MCF 10A (cell line): ENCODE measurements at regions not wholly inside any gene's neighbourhood (a gene's known extent, or its start where the extent isn't known, plus 50 kb on each side); places are given as distances from the start of the nearest gene placed in this dataset.

Experiments
- BruUV-seq: library from RNA; stranded (reverse); fragments of 400-500 nt; replicated peaks from 2 replicates; lab custom pipeline; 2021; lab: Mats Ljungman, UMichigan
- CTCF ChIA-PET: fragments of 300-600 bp; sonication (Branson Sonifier 250); formaldehyde crosslinking; extraction: SDS; loops from one replicate; lab custom pipeline; 2021; ENCODE audit warnings: antibody characterized with exemption, inconsistent platforms; lab: Yijun Ruan, JAX
- POLR2A ChIA-PET: fragments of 300-600, 350-650 bp; sonication (Branson Sonifier 250); formaldehyde crosslinking; extraction: SDS; loops from one replicate; lab custom pipeline; 2020; ENCODE audit warnings: antibody characterized with exemption, inconsistent platforms; lab: Yijun Ruan, JAX
- DNase-seq: peaks from one replicate; pipeline ENCODE4 v3.0.0-alpha.2; 2018; ENCODE audit not compliant: unreplicated experiment
- H3K27ac Mint-ChIP-seq: one replicate; pipeline ENCODE4 v1.8.0; 2022; ENCODE audit warnings: mild to moderate bottlenecking, low read depth, mixed read lengths; ENCODE audit not compliant: unreplicated experiment
- H3K27me3 Mint-ChIP-seq: one replicate; pipeline ENCODE4 v1.8.0; 2022; ENCODE audit warnings: mixed read lengths; ENCODE audit not compliant: insufficient read depth, unreplicated experiment
- H3K36me3 Mint-ChIP-seq: one replicate; pipeline ENCODE4 v1.8.0; 2022; ENCODE audit warnings: mild to moderate bottlenecking, moderate library complexity, mixed read lengths; ENCODE audit not compliant: insufficient read depth, unreplicated experiment
- H3K4me1 Mint-ChIP-seq: one replicate; pipeline ENCODE4 v1.8.0; 2022; ENCODE audit warnings: mixed read lengths; ENCODE audit not compliant: insufficient read depth, unreplicated experiment
- H3K4me3 Mint-ChIP-seq: one replicate; pipeline ENCODE4 v1.8.0; 2022; ENCODE audit warnings: mild to moderate bottlenecking, moderate library complexity, mixed read lengths; ENCODE audit not compliant: unreplicated experiment
- H3K9me3 Mint-ChIP-seq: one replicate; pipeline ENCODE4 v1.8.0; 2022; ENCODE audit warnings: mixed read lengths; ENCODE audit not compliant: unreplicated experiment
- CTCF ChIP-seq: fragments of 200-600 bp; IDR thresholded peaks from one replicate; pipeline ENCODE4 v1.8.0; 2022; ENCODE audit warnings: antibody characterized with exemption, mild to moderate bottlenecking; ENCODE audit not compliant: unreplicated experiment
- intact Hi-C: fragments of 100-400 bp; cut with micrococcal nuclease; formaldehyde crosslinking; loops from 2 replicates; pipeline ENCODE4 v1.14.1; 2022

GRCh38 chr4:103996064-103996463 is 276.3 kb upstream of the TACR3 start:
- CTCF ChIA-PET, result interaction anchor here (0.6 to 1.5 kb wide), 10 partner anchors 15 to 1718 kb away, joined by 3 to 11 read pairs (median 4); partner anchors contain the start of gene PPA2
- intact Hi-C loops, result loop anchor here (1.0 to 10.0 kb wide), 5 partner anchors 69 to 1716 kb away; no protein-coding TSS in a partner anchor
- POLR2A ChIA-PET, result interaction anchor here (0.8 to 1.7 kb wide), 7 partner anchors 16 to 1713 kb away, joined by 3 to 15 read pairs (median 4); partner anchors contain the start of gene PPA2
- Mint-ChIP-seq H3K9me3 (peaks cover 8% of the 10 kb centered on the region), H3K4me3 (peak overlapping the region; percentile 47), H3K27me3 (no peaks in the 10 kb centered on the region), H3K27ac (peak overlapping the region; percentile 92), H3K36me3 (no peaks in the 10 kb centered on the region), H3K4me1 (peaks cover 26% of the 10 kb centered on the region)
- peak; percentile 75 for DNase-seq
- no TSS peak for BruUV-seq
- peak; percentile 35 for TF ChIP-seq CTCF

- intact Hi-C loops, result loop anchor here (5.0 to 10.0 kb wide), 3 partner anchors 362 to 789 kb away; no protein-coding TSS in a partner anchor
Observed at GRCh38 chr4:103994059-103994458, 274.3 kb upstream of the TACR3 start.

GRCh38 chr4:103982454-103982853 is 262.7 kb upstream of the TACR3 start:
- ChIA-PET CTCF (no interaction called here), POLR2A (interaction anchor here (0.6 kb wide), 1 partner anchor 160 kb away, joined by 3 read pairs; no protein-coding TSS in a partner anchor)
- no TSS peak for BruUV-seq
- Mint-ChIP-seq H3K36me3 (no peaks in the 10 kb centered on the region), H3K4me1 (peaks cover 8% of the 10 kb centered on the region), H3K27me3 (no peaks in the 10 kb centered on the region), H3K4me3 (no peak overlapping the region), H3K9me3 (no peaks in the 10 kb centered on the region), H3K27ac (no peak overlapping the region)
- TF ChIP-seq CTCF, result no peak
- no peak for DNase-seq
- intact Hi-C loops, result no loop called here

More at GRCh38 chr4:103994059-103994458, 274.3 kb upstream of the TACR3 start:
- no TSS peak for BruUV-seq
- H3K9me3 Mint-ChIP-seq, result peaks cover 18% of the 10 kb centered on the region
- CTCF ChIA-PET, result interaction anchor here (0.6 to 1.5 kb wide), 13 partner anchors 20 to 1521 kb away, joined by 3 to 8 read pairs (median 3); no protein-coding TSS in a partner anchor
- H3K36me3 Mint-ChIP-seq, result no peaks in the 10 kb centered on the region
- peak; percentile 29 for TF ChIP-seq CTCF
- peak; percentile 71 for DNase-seq
- no peaks in the 10 kb centered on the region for H3K27me3 Mint-ChIP-seq
- peaks cover 23% of the 10 kb centered on the region for H3K4me1 Mint-ChIP-seq
- no peak overlapping the region for H3K4me3 Mint-ChIP-seq
- POLR2A ChIA-PET, result interaction anchor here (1.3 kb wide), 1 partner anchor 56 kb away, joined by 3 read pairs; no protein-coding TSS in a partner anchor
- no peak overlapping the region for H3K27ac Mint-ChIP-seq

GRCh38 chr4:103948244-103949018 is 228.6 kb upstream of the TACR3 start:
- H3K36me3 Mint-ChIP-seq, result no peaks in the 10 kb centered on the region
- no peak overlapping the region for H3K4me3 Mint-ChIP-seq
- H3K4me1 Mint-ChIP-seq, result no peaks in the 10 kb centered on the region
- TF ChIP-seq CTCF, result no peak
- H3K27ac Mint-ChIP-seq, result no peak overlapping the region
- DNase-seq, result no peak
- no peaks in the 10 kb centered on the region for H3K27me3 Mint-ChIP-seq
- no peaks in the 10 kb centered on the region for H3K9me3 Mint-ChIP-seq
- POLR2A ChIA-PET, result no interaction called here
- no TSS peak for BruUV-seq
- CTCF ChIA-PET, result interaction anchor here (0.6 to 2.6 kb wide), 6 partner anchors 8 to 1527 kb away, joined by 3 to 11 read pairs (median 4); no protein-coding TSS in a partner anchor
- intact Hi-C loops, result no loop called here
